Heart left ventricle (tissue), 16 donors: ENCODE measurements at regions not wholly inside any gene's neighbourhood (a gene's known extent, or its start where the extent isn't known, plus 50 kb on each side); places are given as distances from the start of the nearest gene placed in this dataset.

Experiments
- ATAC-seq, 4 donors: fragments of 200-7000 bp; cut with Tn5 transposase; one replicate each; pipeline ENCODE4 v1.9.1; 2020 to 2022; ENCODE audit warnings: moderate library complexity in 4 of 4, mild to moderate bottlenecking in 3 of 4, moderate number of reproducible peaks in 1 of 4
- DNase-seq, 5 donors: peaks; one replicate each; pipeline ENCODE4 v3.0.0-alpha.2; 2020
- H3K27ac ChIP-seq, 12 donors: fragments of 200-600 bp; sonication (generic) in 4 of 12; one replicate each; pipeline versions ENCODE4 v1.5.0 to v1.8.0; 2016 to 2022; ENCODE audit warnings: mild to moderate bottlenecking in 2 of 12
- H3K27me3 ChIP-seq, 9 donors: fragments of 200-600 bp; sonication (generic) in 2 of 9; one replicate each; pipeline versions ENCODE4 v1.5.1 to v1.8.0; 2016 to 2022; ENCODE audit warnings: mild to moderate bottlenecking in 3 of 9
- H3K36me3 ChIP-seq, 9 donors: fragments of 200-600 bp; sonication (generic) in 2 of 9; one replicate each; pipeline versions ENCODE4 v1.5.0 to v1.8.0; 2018 to 2022; ENCODE audit warnings: mild to moderate bottlenecking in 2 of 9
- H3K4me1 ChIP-seq, 12 donors: fragments of 200-600 bp; sonication (generic) in 4 of 12; one replicate each; pipeline versions ENCODE4 v1.5.0 to v1.8.0; 2016 to 2022; ENCODE audit warnings: mild to moderate bottlenecking in 3 of 12
- H3K4me3 ChIP-seq, 12 donors: fragments of 200-600 bp; sonication (generic) in 4 of 12; one replicate each; pipeline versions ENCODE4 v1.5.0 to v1.8.0; 2017 to 2022; ENCODE audit warnings: mild to moderate bottlenecking in 9 of 12, moderate library complexity in 4 of 12
- H3K9me3 ChIP-seq, 12 donors: fragments of 200-600 bp; sonication (generic) in 4 of 12; one replicate each; pipeline versions ENCODE4 v1.5.0 to v1.8.0; 2016 to 2022; ENCODE audit warnings: mild to moderate bottlenecking in 1 of 12
- CTCF ChIP-seq, 12 donors: fragments of 200-600 bp; sonication (generic) in 4 of 12; IDR thresholded peaks; one replicate each; pipeline versions ENCODE4 v1.5.0 to v1.8.0; 2018 to 2022; ENCODE audit warnings: antibody characterized with exemption in 12 of 12, mild to moderate bottlenecking in 5 of 12
- POLR2A ChIP-seq, 2 donors: fragments of 450-650 bp; IDR thresholded peaks; one replicate each; pipeline ENCODE4 v1.6.1; 2017; ENCODE audit warnings: antibody characterized with exemption in 2 of 2, mild to moderate bottlenecking in 2 of 2, moderate library complexity in 2 of 2
- WGBS, 4 donors: extraction: QIAGEN DNeasy Blood & Tissue Kit in 2 of 4; methylation state at CpG; one replicate each; pipeline versions ENCODE4 v1.1.5 to v1.1.7; 2013 to 2018; 5-methylcytosine and 5-hydroxymethylcytosine counted together
- intact Hi-C, 10 donors: fragments of 100-400 bp; cut with DNase I; formaldehyde crosslinking; loops; one replicate each; pipeline versions ENCODE4 v1.11.1 to v1.14.2; 2022
- donor health status: ischemic (EF 13 %, LVEDD 7.1; RV severe dilation, severe dysfunction).
- donor health status: healthy with polysubstance abuse.
- donor health status: DM: no; HTN: yes; CAD: no.
- donor health status: DM: no; HTN: no; CAD: no.
- donor health status: ischemic (EF 25% LVEDD 6.9; RV normal size, moderate dysfunction).
- donor health status: ischemic (EF 25% LVEDD 5.7; RV mildly dilated, moderate dysfunction).
- donor health status: healthy.
- donor health status: DM: yes; HTN: yes; CAD: no.
- donor health status: ischemic (EF 35%, LVEDD 5.7; RV mildly dilated, moderate dysfunction).
- donor health status: nonischemic (EF 11% LVEDD 7.7; RV severe dilation, severe dysfunction).
- donor health status: DM: yes; HTN: yes; CAD: no.
- donor health status: PGD.
- donor health status: ischemic (EF 29% LVEDD 5.4; RV normal size, mild dysfunction).
- donor health status: nonischemic (EF 23%, LVEDD 6.1; RV moderate dilation, normal function).

- WGBS, 4 donors = 85 to 90% (median 90%) methylated on average over 4 of the region's 4 CpGs
- Histone ChIP-seq H3K27me3 (no peaks in the 10 kb centered on the region), H3K4me1 (no peaks in the 10 kb centered on the region), H3K36me3 (no peaks in the 10 kb centered on the region), H3K27ac (no peak overlapping the region), H3K4me3 (no peak overlapping the region), H3K9me3 (no peaks in the 10 kb centered on the region)
- TF ChIP-seq CTCF (IDR thresholded peaks at IDR 0.05) = no peak
- no peak for TF ChIP-seq POLR2A (IDR thresholded peaks at IDR 0.05)
- DNase-seq = no peak
- no peak for ATAC-seq
- intact Hi-C loops = no loop called here
Measured at GRCh38 chr2:138389063-138389462, 112.5 kb upstream of the SPOPL start.

DNA sequence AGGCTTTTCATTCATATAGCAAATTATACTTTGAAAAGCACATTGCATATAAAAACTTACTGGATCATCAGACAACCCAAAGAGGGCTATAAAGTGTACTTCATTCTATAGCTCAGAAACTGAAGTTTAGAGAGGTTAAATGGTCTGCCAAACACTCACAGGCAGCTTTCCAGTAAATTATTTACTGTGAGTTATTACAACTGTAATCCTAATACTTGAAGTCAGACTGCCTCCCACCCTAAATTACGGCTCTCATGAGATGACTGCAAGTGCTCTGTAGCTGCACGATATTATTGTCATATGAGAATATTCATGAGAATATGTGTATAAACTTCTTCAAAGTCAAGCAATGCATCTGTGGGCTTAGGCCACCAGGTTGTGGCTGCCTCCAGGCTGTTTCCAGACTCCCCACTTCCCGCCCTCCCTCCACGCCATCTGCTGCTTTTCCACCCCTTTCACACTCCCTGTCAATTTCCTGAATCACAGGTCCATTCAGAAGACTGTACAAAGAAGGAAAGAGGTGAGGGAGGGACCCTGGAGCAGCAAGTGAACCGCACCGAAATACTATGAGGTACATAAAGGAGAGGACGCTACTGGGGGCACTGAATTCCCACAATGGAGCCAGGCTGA, 111.1 kb upstream of the SPOPL start:
- ATAC-seq (no peak), DNase-seq (no peak)
- Histone ChIP-seq H3K4me3 (no peak overlapping the region), H3K27ac (no peak overlapping the region), H3K36me3 (no peaks in the 10 kb centered on the region), H3K27me3 (no peaks in the 10 kb centered on the region), H3K9me3 (no peaks in the 10 kb centered on the region), H3K4me1 (no peaks in the 10 kb centered on the region)
- intact Hi-C loops = no loop called here
- 88 to 97% (median 94%) methylated on average over 7 of the region's 7 CpGs for WGBS, 4 donors
- no peak for TF ChIP-seq POLR2A (IDR thresholded peaks at IDR 0.05)
- no peak for TF ChIP-seq CTCF (IDR thresholded peaks at IDR 0.05)

GRCh38 chr2:138391946-138392345, 109.6 kb upstream of the SPOPL start:
- DNase-seq (no peak), ATAC-seq (no peak)
- Histone ChIP-seq H3K36me3 (no peaks in the 10 kb centered on the region), H3K4me1 (peaks cover 0 to 6% (median 0%) of the 10 kb centered on the region in 12 donors), H3K27me3 (no peaks in the 10 kb centered on the region), H3K4me3 (no peak overlapping the region), H3K27ac (no peak overlapping the region), H3K9me3 (no peaks in the 10 kb centered on the region)
- intact Hi-C loops = no loop called here
- TF ChIP-seq CTCF (IDR thresholded peaks at IDR 0.05) = no peak
- no peak for TF ChIP-seq POLR2A (IDR thresholded peaks at IDR 0.05)
- WGBS, 4 donors = 82 to 93% (median 84%) methylated on average over 5 of the region's 5 CpGs

DNA sequence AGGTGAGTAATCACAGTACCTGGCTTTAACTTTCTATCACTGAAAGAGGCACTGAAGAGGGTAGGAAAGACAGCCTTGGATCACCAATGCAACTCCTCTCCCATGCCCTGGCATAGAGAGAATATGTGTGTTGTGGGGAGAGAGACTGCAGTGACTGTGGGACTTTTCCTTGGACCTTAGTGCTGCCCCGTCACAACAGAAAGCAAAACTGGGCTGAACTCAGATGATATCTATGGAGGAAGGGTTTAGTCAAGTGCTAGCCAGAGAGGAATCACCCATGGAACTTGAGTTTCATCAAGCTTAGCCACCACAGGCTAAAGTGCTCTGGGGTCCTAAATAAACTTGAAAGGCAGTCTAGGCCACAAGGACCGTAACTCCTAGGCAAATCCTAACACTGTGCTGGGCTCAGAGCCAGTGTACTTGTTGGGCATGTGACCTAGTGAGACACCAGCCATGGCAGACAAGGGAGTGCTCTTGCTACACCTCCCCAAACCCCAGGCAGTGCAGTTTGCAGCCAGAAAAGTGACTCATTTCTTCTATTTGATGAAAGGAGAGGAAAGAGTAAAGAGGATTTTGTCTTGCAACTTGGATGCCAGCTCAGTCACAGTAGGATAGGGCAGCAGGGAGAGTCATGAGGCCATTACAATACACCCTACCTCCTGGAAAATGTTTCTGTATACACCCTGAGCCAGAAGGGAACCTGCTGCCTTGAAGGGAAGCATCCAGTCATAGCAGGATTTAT, 105.8 kb upstream of the SPOPL start:
- intact Hi-C loops = no loop called here
- WGBS, 4 donors = 72 to 80% (median 76%) methylated on average over 2 of the region's 2 CpGs
- no peak overlapping the region for H3K4me3 ChIP-seq
- no peak for TF ChIP-seq POLR2A (IDR thresholded peaks at IDR 0.05)
- TF ChIP-seq CTCF (IDR thresholded peaks at IDR 0.05) = no peak
- H3K4me1 ChIP-seq = peaks cover 0 to 6% (median 0%) of the 10 kb centered on the region in 12 donors
- no peaks in the 10 kb centered on the region for H3K36me3 ChIP-seq
- DNase-seq (peak in 3 of 5 donors; percentile 19 to 34 (median 33)), ATAC-seq (peak in 3 of 4 donors; percentile 69 to 90 (median 82))
- H3K27ac ChIP-seq = no peak overlapping the region
- H3K27me3 ChIP-seq = no peaks in the 10 kb centered on the region
- peaks cover 0 to 17% (median 0%) of the 10 kb centered on the region in 12 donors for H3K9me3 ChIP-seq
